LHCN-M2 (cell line): ENCODE measurements at regions not wholly inside any gene's neighbourhood (a gene's known extent, or its start where the extent isn't known, plus 50 kb on each side); places are given as distances from the start of the nearest gene placed in this dataset.

Experiments used
- DNase-seq: peaks from one replicate; pipeline ENCODE4 v3.0.0-alpha.2; 2012; ENCODE audit warnings: low read depth

- no peak for DNase-seq
Observed at GRCh38 chr10:129031844-129032150, 435.2 kb upstream of the MGMT start.

DNA sequence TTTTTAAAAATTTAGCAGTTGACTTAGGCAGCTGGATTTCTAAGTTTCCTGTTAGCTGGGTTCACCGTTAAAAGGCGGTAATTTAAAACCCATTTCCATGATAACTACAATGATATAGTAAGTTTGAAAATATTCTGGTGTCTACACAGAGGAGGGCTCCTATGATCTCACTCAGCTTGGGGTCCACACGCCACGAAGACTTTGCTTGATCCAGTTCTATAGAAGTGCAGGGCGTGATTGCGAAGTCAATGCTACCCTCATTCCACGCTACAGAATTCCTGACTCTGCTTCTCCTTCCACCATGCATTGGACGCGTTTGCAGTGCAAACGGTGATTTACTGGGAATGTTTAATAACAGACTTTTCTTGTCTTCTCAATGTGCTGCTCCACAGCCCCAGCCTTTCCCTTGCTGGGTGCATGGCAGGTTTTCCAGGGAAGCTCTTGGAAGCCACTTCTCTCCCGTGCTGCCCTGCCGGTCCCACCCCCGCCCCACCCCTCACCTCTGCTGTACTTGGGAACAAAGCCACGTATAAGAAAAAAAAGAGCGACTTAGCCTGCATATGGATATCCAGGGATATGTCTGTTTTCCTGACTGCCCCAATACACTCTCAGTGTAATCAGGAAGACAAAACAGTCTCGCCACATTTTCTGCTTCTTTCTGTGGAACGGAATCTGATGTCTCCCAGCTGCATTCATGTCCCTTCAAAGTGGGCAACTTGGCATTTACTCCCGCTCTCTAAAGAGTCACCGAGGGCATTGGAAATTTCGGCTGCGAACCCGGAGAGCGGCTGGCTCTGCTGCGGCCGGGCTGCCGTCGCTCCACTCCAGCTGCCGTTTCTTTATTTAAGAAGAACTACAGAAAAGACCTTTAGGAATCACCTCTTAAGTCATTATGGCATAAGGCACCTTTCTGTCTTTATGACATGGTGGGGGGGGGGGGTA, 434.4 kb upstream of the MGMT start:
- no peak for DNase-seq

GRCh38 chr10:129033340-129033739, 433.7 kb upstream of the MGMT start:
- DNase-seq = no peak

- no peak for DNase-seq
Observed at GRCh38 chr10:129033790-129034272, 433.2 kb upstream of the MGMT start.

- no peak for DNase-seq
Observed at GRCh38 chr10:129035052-129035827, 431.8 kb upstream of the MGMT start.

- no peak for DNase-seq
Observed at GRCh38 chr10:129038522-129038921, 428.5 kb upstream of the MGMT start.

- DNase-seq = no peak
Observed at GRCh38 chr10:129039406-129040370, 427.4 kb upstream of the MGMT start.

DNA sequence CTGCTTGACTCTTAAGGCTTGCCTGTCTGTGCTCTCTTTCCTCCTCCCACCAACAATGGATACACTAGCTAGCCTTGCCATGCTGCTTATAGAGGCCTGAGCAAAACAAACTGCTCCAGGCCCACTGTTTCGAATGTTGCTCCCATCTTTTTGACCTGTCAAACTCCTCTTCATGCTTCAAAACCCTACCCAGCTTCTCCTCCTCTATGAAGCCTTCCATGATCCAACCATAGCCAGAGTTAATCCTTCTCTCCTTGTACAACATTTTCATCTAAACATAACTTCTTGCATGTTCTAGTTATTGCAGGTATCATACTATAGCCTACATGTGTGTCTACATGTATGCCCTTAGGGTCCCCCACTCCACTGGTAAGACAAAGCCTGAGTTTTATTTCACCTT, 426.7 kb upstream of the MGMT start:
- no peak for DNase-seq

GRCh38 chr10:129041916-129042315, 425.1 kb upstream of the MGMT start:
- no peak for DNase-seq

GRCh38 chr10:129042776-129043595, 424.1 kb upstream of the MGMT start:
- DNase-seq = no peak

GRCh38 chr10:129043691-129044090, 423.4 kb upstream of the MGMT start:
- no peak for DNase-seq

GRCh38 chr10:129045599-129045998, 421.4 kb upstream of the MGMT start:
- DNase-seq = no peak

GRCh38 chr10:129046065-129046681, 420.9 kb upstream of the MGMT start:
- no peak for DNase-seq

DNA sequence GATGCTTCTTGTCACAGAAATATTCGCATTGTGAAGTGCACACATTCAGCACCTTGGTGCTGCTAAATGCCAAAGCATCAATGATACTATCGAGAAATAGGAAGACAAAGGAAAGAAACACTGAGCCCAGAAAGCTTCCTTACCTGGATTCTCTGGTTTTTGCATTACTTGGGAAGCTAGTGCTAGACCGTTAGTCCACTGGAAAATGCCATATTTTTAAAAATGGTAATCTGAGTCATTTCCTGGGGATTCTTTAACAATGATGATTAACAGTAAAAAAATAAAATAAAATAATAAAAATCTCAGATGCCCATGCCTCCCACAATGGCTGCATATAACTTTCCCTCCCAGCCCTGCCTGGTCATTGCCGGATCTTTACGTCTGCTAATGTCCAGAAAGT, 420.1 kb upstream of the MGMT start:
- no peak for DNase-seq

DNA sequence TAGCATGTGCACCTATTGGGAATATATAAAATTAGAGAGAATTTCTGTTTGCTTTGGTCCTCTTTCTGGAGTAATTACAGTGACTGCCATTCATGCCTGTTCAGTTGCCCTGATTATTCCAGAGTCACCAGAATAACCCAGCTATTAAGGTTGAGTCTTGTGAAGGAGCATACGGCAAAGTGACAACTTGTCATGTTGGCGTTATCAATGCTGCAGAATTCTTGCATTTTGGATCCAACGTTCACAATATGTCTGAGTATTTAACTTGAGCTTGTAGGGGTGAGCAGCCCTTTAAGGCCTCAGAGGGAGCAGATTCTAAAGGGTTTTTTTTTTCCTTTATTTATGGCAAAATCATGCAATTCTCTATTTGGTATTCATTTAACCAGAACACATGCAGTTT, 419.4 kb upstream of the MGMT start:
- no peak for DNase-seq

GRCh38 chr10:129048513-129048912, 418.5 kb upstream of the MGMT start:
- DNase-seq = no peak

DNA sequence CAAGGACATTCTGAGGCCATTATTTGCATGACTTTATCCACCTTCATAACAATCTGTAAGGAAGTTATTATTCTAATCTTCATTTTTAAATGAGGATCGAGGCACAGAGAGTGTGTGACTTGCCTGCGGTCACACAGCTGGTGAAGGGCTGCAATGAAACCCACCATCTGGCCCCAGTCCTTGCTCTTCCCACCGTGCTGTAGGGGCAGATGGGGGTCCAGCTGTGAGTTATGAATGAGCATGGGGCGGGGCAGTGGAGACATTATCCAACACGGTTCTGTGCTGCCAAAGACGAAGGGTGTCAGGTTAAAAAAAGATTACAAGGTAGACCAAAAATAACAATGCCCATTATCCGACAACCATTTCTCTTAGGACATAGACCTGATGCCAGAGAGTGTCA, 417.5 kb upstream of the MGMT start:
- DNase-seq = no peak

DNA sequence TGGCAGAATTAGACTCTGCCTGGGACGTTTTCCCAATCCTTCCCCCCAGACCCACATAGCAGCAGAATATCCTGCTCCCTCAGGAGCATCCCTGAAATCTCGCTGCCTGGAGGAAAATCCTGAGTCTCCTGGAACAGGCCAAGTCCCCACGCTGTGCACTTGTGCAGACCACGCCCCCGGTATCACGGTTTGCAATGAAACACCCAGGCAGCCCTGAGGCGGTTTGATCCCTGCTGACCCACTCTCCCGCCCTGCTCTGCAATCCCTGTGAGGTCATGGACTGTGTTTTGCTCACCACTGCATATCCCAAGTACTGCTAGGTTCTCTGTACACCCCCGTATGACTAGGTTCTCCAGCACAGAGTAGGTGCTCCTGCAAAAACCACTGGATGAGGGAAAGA, 411.8 kb upstream of the MGMT start:
- no peak for DNase-seq

GRCh38 chr10:129055986-129056385, 411.1 kb upstream of the MGMT start:
- no peak for DNase-seq
